SK-N-SH treated with all-trans-retinoic acid at 6 μM for 48 hours (cell line): ENCODE measurements at regions not wholly inside any gene's neighbourhood (a gene's known extent, or its start where the extent isn't known, plus 50 kb on each side); places are given as distances from the start of the nearest gene placed in this dataset.

Experiments
- ATAC-seq: fragments of 200-7000 bp; cut with Tn5 transposase; 3 replicates; pipeline ENCODE4 v1.9.1; 2020; ENCODE audit warnings: mild to moderate bottlenecking, moderate library complexity
- ARNTL ChIP-seq: fragments of 450-650 bp; formaldehyde crosslinking; IDR thresholded peaks from 2 replicates; pipeline ENCODE4 v1.5.0; 2020; ENCODE audit warnings: low read depth, mild to moderate bottlenecking, moderate library complexity, borderline replicate concordance
- BACH2 ChIP-seq: fragments of 250-450 bp; sonication (Bioruptor Pico); IDR thresholded peaks from 2 replicates; pipeline ENCODE4 v1.9.0; 2021; ENCODE audit warnings: mild to moderate bottlenecking, borderline replicate concordance
- CREB5 ChIP-seq: fragments of 250-450 bp; sonication (Bioruptor Pico); IDR thresholded peaks from 2 replicates; pipeline ENCODE4 v1.5.1; 2020; ENCODE audit warnings: low read depth, mild to moderate bottlenecking, moderate library complexity
- CSDC2 ChIP-seq: fragments of 250-450 bp; sonication (Bioruptor Pico); IDR thresholded peaks from 2 replicates; pipeline ENCODE4 v1.5.0; 2020; ENCODE audit warnings: mild to moderate bottlenecking, moderate library complexity
- CSRNP3 ChIP-seq: fragments of 250-450 bp; sonication (Bioruptor Pico); IDR thresholded peaks from 2 replicates; pipeline ENCODE4 v1.5.1; 2021; ENCODE audit warnings: mild to moderate bottlenecking, moderate library complexity
- GLIS3 ChIP-seq: fragments of 250-450 bp; sonication (Bioruptor Pico); IDR thresholded peaks from 2 replicates; pipeline ENCODE4 v1.5.0; 2020; ENCODE audit warnings: mild to moderate bottlenecking, moderate library complexity
- ISL1 ChIP-seq: fragments of 250-450 bp; sonication (Bioruptor Pico); IDR thresholded peaks from 2 replicates; pipeline ENCODE4 v2.1.2; 2022; ENCODE audit warnings: mild to moderate bottlenecking, moderate library complexity
- OSR1 ChIP-seq: fragments of 250-450 bp; sonication (Bioruptor Pico); IDR thresholded peaks from 2 replicates; pipeline ENCODE4 v1.8.0; 2022; ENCODE audit warnings: moderate library complexity, mild to moderate bottlenecking, inconsistent platforms
- PPARA ChIP-seq: fragments of 250-450 bp; sonication (Bioruptor Pico); IDR thresholded peaks from 2 replicates; pipeline ENCODE4 v1.5.0; 2020; ENCODE audit warnings: mild to moderate bottlenecking, borderline replicate concordance
- RARB ChIP-seq: fragments of 250-450 bp; sonication (Bioruptor Pico); IDR thresholded peaks from 2 replicates; pipeline ENCODE4 v1.8.0; 2021; ENCODE audit warnings: mild to moderate bottlenecking, moderate library complexity
- SNAI2 ChIP-seq: fragments of 250-450 bp; sonication (Bioruptor Pico); IDR thresholded peaks from 2 replicates; pipeline ENCODE4 v1.5.0; 2020; ENCODE audit warnings: mild to moderate bottlenecking, moderate library complexity
- TCF4 ChIP-seq: fragments of 250-450 bp; sonication (Bioruptor Pico); IDR thresholded peaks from 2 replicates; pipeline ENCODE4 v1.8.0; 2021; ENCODE audit warnings: mild to moderate bottlenecking, moderate library complexity, borderline replicate concordance
- TOX ChIP-seq: fragments of 250-450 bp; sonication (Bioruptor Pico); IDR thresholded peaks from 2 replicates; pipeline ENCODE4 v1.8.0; 2021; ENCODE audit warnings: mild to moderate bottlenecking, moderate library complexity, borderline replicate concordance
- TSHZ2 ChIP-seq: fragments of 250-450 bp; sonication (Bioruptor Pico); IDR thresholded peaks from 2 replicates; pipeline ENCODE4 v1.5.0; 2020; ENCODE audit warnings: mild to moderate bottlenecking, moderate library complexity
- ZC3H10 ChIP-seq: fragments of 250-450 bp; sonication (Bioruptor Pico); IDR thresholded peaks from 2 replicates; pipeline ENCODE4 v1.5.1; 2021; ENCODE audit warnings: mild to moderate bottlenecking, moderate library complexity
- ZFP3 ChIP-seq: fragments of 250-450 bp; sonication (Bioruptor Pico); IDR thresholded peaks from 2 replicates; pipeline ENCODE4 v1.5.0; 2020; ENCODE audit warnings: mild to moderate bottlenecking, moderate library complexity
- ZFP30 ChIP-seq: fragments of 450-650 bp; formaldehyde crosslinking; IDR thresholded peaks from 2 replicates; pipeline ENCODE4 v1.5.0; 2022; ENCODE audit warnings: mild to moderate bottlenecking, moderate library complexity
- ZNF565 ChIP-seq: fragments of 450-650 bp; formaldehyde crosslinking; conservative IDR thresholded peaks from 2 replicates; pipeline ENCODE4 v1.5.0; 2020; ENCODE audit warnings: low read depth, mild to moderate bottlenecking, moderate library complexity
- ZNF70 ChIP-seq: fragments of 450-650 bp; formaldehyde crosslinking; IDR thresholded peaks from 2 replicates; pipeline ENCODE4 v1.5.0; 2020; ENCODE audit warnings: mild to moderate bottlenecking, moderate library complexity
- ZNF8 ChIP-seq: fragments of 450-650 bp; formaldehyde crosslinking; IDR thresholded peaks from 2 replicates; pipeline ENCODE4 v1.5.0; 2020; ENCODE audit warnings: mild to moderate bottlenecking, moderate library complexity
- TF ChIP-seq, protein P1 (sequence below): fragments of 250-450 bp; sonication (Bioruptor Pico); IDR thresholded peaks from 2 replicates; pipeline ENCODE4 v1.8.0; 2021; ENCODE audit warnings: low read depth, mild to moderate bottlenecking, moderate library complexity, borderline replicate concordance

- ATAC-seq, result no peak
- TF ChIP-seq CSDC2 (CRISPR knock-in tag) (no peak), TSHZ2 (CRISPR knock-in tag) (no peak), TCF4 (CRISPR knock-in tag) (no peak), RARB (CRISPR knock-in tag) (no peak), TOX (CRISPR knock-in tag) (no peak), ZFP3 (CRISPR knock-in tag) (no peak), ZNF565 (CRISPR knock-in tag) (no peak), SNAI2 (CRISPR knock-in tag) (no peak), BACH2 (CRISPR knock-in tag) (no peak), OSR1 (no peak), ZC3H10 (CRISPR knock-in tag) (no peak), ZNF8 (CRISPR knock-in tag) (no peak), GLIS3 (CRISPR knock-in tag) (no peak), ZFP30 (CRISPR knock-in tag) (no peak), PPARA (CRISPR knock-in tag) (no peak), ISL1 (CRISPR knock-in tag) (no peak), ARNTL (CRISPR knock-in tag) (no peak), CSRNP3 (CRISPR knock-in tag) (no peak)
- TF ChIP-seq, protein P1, sequence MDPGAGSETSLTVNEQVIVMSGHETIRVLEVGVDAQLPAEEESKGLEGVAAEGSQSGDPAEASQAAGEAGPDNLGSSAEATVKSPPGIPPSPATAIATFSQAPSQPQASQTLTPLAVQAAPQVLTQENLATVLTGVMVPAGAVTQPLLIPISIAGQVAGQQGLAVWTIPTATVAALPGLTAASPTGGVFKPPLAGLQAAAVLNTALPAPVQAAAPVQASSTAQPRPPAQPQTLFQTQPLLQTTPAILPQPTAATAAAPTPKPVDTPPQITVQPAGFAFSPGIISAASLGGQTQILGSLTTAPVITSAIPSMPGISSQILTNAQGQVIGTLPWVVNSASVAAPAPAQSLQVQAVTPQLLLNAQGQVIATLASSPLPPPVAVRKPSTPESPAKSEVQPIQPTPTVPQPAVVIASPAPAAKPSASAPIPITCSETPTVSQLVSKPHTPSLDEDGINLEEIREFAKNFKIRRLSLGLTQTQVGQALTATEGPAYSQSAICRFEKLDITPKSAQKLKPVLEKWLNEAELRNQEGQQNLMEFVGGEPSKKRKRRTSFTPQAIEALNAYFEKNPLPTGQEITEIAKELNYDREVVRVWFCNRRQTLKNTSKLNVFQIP (CRISPR knock-in tag), result no peak
- TF ChIP-seq, all 23 proteins: peak for 0
These were observed 172.2 kb downstream of the SNAPC1 start for GRCh38 chr14:61934385-61934784.

- TF ChIP-seq ZNF565 (CRISPR knock-in tag), result no peak
- no peak for TF ChIP-seq GLIS3 (CRISPR knock-in tag)
- no peak for TF ChIP-seq ZFP30 (CRISPR knock-in tag)
- TF ChIP-seq CSDC2 (CRISPR knock-in tag), result no peak
- TF ChIP-seq PPARA (CRISPR knock-in tag), result no peak
- no peak for TF ChIP-seq SNAI2 (CRISPR knock-in tag)
- no peak for TF ChIP-seq ZC3H10 (CRISPR knock-in tag)
- no peak for TF ChIP-seq TSHZ2 (CRISPR knock-in tag)
- no peak for TF ChIP-seq CREB5 (CRISPR knock-in tag)
- TF ChIP-seq RARB (CRISPR knock-in tag), result no peak
- no peak for TF ChIP-seq ZFP3 (CRISPR knock-in tag)
- TF ChIP-seq TOX (CRISPR knock-in tag), result no peak
- no peak for TF ChIP-seq ZNF70
- no peak for TF ChIP-seq ISL1 (CRISPR knock-in tag)
- TF ChIP-seq, all 23 proteins: peak for 0
- no peak for ATAC-seq
These were observed 177.6 kb downstream of the SNAPC1 start for GRCh38 chr14:61939776-61940175.
